EH (cell line): ENCODE measurements at regions not wholly inside any gene's neighbourhood (a gene's known extent, or its start where the extent isn't known, plus 50 kb on each side); places are given as distances from the start of the nearest gene placed in this dataset.
A peak's percentile ranks its signal among the peaks of the same experiment; 100 is the strongest.
"Not testable (repeated sequence)": the region's sequence is repeated elsewhere in the genome, so short reads cannot be mapped to it uniquely, and the experiment has no call there.

Source experiments
- DNase-seq: peaks from one replicate; pipeline ENCODE4 v3.0.0-alpha.2; 2015; ENCODE audit warnings: low read depth

DNA sequence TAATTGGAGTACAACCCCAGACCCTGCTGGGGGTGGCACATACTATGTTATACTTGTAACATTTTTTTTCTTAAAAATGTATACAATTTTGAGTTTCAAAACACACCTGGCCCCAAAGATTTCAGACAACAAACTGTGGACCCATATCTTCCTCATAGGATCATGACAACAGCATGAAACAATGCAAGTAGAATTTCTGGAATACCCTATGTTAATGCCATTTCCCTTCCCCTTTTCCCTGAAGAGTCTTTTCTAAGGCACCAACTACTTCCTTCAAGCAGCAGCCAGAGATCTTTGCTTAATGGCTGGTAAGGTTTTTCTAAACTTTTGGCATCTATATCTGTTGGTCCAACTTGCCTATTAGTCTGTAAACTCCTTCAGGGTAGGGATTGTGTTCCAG is 99.9 kb upstream of the SERBP1 start:
- DNase-seq = no peak

DNA sequence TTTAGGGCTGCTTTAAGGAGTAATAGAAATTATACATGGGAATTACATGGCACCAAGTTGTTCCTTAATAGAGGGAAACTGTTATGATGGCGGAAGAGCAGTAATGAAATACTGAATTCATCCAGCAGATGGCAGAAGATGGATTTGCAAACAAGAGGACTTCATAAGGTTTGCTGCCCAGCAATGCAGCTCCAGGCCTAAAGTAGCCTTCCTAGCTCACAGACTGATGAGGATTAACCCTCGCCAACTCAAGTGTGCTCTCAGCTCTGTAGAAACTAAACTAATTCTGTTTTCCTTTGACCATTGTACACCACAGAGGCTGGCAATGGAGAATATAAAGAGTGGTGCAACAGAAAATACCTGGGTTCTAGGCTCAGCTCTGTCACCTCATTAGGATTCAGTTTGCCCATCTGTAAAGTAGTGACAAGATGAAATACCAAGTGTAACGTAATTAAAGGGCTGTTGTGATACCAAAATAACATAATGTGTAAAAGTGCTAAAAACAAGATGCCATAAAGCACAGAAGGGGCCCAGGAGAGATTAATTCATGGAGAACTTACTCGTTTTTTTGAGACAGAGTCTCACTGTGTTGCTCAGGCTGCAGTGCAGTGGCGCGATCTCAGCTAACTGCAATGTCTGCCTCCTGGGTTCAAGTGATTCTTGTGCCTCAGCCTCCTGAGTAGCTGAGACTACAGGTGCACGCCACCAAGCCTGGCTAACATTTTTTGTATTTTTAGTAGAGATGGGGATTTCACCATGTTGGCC is 102.4 kb upstream of the SERBP1 start:
- DNase-seq = peak; percentile 85

DNA sequence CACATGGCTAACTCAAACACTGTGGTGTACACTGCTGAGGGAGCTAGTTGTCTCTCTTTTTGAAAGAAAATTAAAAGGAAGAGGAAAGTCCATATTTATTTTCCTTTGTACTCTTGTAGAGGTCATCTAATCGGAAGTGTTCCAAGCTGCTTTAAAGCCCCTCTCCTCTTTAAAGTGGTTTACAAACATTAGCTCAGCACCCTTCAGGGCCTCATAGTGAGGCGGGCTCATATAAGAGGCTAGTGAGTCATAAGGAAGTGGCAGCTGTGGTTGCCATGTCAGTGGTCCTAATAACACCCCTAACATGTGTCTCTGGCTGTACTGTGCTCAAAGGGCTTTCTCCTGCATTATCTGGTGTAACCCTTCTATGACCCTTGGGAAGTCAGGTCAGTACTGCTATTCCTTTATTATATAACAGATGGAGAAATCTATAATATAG is 104.4 kb upstream of the SERBP1 start:
- peak; percentile 57 for DNase-seq

DNA sequence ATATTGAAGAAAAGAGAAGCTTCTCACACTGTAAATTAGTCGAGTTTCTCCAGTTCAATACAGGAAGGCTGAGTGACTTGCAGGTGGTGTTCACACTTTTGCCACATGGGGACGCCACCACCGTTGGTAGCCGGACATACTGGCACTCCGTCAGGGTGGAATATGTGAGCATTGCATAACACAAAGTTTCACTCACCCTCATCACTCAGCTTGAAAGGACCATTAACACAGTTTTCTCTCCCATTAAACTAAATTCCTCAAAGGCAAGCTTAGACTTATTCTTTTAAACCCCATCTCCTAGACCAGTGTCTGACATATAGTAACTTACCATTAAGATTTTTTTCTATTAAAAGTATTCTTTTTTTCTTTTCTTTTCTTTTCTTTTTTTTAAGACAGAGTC is 105.3 kb upstream of the SERBP1 start:
- DNase-seq = peak; percentile 86

DNA sequence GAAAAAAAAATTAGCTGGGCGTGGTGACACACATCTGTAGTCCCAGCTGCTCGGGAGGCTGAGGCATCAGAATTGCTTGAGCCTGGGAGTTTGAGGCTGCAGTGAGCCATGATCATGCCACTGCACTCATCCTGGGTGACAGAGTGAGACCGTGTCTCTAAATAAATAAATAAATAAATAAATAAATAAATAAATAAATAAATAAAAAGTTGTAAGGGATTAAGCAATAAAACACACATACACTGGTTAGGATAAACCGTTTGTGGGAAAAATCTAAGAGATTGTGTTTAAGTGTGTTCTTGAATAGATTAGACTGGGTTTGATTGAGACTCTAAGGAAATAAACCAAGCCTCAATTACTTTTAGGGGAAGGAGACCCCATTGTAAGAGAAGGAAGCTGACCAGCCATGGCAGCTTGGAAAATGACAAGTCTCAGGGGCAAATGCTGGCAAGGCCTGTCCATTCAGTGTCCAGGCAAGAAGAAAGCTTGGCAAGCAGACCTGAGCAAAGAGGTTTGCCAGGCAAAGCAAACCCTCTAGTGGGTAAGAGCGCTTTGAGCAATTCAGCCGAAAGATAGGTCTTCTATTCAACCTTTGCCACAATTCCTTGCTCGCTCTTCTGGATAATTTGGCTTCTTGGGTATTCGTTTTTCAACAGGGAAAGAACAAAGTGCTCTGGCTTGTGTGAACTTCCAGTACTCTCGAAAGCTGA is 106.9 kb upstream of the SERBP1 start:
- DNase-seq = no peak

DNA sequence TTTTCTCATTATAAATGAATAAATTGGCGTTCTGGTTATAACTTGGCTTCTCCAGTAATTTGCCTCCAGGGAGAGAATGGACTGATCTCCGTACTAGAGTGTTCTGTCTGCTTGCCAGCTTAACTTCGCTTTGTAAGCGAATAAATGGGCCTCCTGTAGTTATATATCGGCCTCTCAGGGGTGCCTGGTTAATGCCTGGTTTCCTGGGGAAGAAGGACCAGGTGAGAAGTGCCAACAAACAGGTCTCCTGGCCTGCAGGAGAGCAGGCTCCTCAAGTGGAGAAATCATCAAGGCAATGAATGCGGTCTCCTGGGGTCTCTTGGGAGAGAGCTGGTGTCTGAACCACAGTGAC is 107.4 kb upstream of the SERBP1 start:
- no peak for DNase-seq

DNA sequence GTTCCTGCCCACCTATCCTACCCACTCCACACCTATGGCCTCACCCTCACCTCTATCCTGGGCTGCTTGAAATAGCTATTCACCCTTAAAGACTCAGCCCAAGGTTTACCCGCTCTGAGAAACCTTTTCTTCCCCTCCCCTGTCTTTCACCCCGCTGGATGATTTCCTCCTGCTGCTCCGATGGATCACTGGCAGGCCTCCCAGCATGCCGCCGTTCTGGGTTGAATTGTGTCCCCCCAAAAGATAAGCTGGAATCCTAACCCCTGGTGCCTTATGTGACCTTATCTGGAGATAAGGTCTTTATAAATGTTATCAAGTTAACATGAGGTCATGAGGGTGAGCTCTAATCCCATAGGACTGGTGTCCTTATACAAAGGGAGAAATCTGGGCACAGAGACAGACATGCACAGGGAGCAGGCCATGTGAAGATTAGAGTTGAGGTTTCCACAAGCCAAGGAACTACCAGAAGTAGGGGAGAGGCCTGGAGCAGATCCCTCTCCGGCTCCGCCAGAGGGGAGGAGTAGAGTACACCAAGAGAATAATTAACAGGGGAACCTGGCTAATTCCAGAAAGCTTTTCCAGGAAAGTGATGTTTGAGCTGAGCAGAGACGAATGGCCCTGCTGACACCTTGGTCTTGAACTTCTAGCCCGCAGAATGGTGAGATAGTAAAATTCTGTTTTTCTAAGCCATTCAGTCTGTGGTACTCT is 110.0 kb upstream of the SERBP1 start:
- DNase-seq = no peak

DNA sequence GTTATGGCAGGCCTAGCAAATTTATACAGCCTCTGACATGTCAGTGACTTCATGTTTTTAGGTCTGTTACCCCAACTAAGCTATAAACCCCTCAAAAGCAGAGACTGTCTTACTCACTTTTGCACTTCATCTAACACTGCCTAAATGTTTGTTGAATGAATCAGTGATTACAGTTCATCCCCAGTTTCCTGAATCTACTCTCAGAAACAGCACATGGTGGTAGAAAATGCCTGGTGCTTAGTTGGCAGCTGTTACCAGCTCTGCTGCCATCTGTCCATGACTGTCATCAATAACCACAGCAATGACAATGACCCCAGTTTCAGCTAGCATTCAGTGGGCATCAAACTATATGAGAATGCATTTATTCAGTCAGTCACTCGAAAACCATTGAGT is 110.5 kb upstream of the SERBP1 start:
- DNase-seq = peak; percentile 37

DNA sequence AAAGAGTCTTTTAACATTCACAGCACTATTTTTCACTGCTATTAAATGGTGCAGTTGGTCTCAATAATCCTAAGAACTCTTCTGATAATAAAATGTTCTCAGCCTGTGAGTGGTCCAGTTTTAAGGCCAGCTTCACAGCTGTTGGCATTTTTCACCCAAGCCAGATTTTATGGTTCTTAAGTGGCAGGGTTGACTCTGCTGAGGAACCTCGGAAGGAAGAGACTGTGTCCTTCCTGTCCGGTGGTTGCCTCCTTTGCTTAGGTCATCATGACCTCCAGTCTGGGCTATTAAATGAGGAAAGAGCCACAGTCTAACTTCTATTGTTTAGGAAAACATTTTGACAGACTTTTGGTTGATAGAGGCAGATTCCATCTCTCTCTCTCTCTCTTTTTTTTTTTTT is 112.5 kb upstream of the SERBP1 start:
- no peak for DNase-seq

DNA sequence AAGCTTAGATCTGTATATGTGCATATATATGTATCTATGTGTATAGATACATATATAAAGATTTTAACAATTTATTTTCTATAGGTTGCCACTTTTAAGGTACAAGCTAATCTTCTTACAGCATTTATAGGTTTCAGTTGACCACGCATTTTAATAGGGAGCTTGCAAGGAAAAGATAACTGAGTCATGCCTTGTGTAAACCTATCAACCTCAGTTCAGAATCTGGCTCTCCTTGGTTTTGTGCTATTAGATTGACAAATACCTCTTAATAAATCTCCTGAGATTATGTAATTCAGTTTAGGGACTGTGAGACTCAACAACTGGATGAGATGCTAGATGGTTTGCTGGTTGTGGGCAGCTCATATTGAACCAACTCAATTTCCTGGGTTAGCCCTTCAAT is 114.7 kb upstream of the SERBP1 start:
- peak; percentile 13 for DNase-seq

DNA sequence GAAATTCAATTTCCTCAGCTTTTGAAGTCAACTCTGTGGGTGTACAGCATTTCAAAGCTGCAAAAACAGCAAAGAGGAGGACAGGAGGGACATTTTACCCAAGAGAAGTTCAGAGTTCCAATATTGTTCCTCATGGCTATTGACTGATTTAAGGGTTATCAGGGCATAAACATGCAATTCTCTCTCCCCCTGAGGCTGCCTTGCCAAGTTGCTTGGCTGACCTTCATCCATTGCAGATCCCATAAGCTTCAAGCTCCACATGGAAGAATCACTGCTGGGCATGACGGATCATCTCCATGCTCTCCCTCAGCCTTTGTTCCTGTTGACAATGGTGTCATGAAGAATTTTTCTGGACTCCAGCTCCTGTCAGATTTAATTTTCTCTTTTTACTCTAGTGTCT is 115.2 kb upstream of the SERBP1 start:
- no peak for DNase-seq

DNA sequence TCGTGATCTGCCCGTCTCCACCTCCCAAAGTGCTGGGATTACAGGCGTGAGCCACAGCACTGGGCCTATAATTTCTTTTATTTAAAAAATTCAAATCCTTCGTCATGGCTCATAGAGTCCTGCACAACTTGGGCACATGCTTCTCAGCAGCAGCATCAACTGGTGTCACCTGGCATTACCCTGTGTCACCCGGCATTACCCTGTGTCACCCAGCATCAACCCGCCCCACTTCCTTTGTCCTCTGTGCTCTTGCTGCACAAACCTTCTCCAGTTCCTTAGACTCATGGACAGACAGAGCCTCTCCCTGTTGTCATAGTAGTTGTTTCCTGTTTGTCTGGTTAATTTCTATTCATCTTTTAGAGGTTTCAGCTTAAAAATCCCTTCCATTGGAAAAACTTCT is 121.2 kb upstream of the SERBP1 start:
- no peak for DNase-seq

DNA sequence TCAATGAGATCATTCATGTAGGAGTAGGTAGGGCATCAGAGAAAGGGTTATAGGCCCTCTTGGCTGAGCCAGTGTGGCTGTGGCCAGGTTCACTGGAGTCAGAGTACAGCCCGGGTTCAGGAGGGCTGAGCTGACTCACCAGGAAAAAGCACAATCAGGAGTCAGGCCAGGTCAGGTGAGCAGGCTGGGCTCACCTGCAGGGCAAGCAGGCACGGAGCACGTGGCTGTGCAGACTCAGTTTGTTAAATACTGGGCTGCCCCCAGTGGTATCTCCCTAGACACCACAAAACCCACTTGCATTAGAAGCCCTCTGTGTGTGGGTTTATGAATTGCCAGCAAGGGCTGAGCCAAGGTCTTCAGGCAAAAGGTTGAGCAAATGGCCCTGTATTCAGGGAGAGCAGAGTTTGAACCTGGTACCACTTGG is 122.1 kb upstream of the SERBP1 start:
- DNase-seq = no peak

DNA sequence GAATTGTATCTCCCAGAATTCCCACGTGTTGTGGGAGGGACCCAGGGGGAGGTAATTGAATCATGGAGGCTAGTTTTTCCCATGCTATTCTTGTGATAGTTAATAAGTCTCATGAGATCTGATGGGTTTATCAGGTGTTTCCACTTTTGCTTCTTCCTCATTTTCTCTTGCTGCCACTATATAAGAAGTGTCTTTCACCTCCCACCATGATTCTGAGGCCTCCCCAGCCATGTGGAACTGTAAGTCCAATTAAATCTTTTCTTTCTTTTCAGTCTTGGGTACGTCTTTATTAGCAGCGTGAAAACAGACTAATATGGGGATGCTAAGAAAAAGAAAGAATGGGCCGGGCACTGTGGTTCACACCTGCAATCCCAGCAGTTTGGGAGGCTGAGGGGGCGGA is 124.0 kb upstream of the SERBP1 start:
- DNase-seq = not testable (repeated sequence)

DNA sequence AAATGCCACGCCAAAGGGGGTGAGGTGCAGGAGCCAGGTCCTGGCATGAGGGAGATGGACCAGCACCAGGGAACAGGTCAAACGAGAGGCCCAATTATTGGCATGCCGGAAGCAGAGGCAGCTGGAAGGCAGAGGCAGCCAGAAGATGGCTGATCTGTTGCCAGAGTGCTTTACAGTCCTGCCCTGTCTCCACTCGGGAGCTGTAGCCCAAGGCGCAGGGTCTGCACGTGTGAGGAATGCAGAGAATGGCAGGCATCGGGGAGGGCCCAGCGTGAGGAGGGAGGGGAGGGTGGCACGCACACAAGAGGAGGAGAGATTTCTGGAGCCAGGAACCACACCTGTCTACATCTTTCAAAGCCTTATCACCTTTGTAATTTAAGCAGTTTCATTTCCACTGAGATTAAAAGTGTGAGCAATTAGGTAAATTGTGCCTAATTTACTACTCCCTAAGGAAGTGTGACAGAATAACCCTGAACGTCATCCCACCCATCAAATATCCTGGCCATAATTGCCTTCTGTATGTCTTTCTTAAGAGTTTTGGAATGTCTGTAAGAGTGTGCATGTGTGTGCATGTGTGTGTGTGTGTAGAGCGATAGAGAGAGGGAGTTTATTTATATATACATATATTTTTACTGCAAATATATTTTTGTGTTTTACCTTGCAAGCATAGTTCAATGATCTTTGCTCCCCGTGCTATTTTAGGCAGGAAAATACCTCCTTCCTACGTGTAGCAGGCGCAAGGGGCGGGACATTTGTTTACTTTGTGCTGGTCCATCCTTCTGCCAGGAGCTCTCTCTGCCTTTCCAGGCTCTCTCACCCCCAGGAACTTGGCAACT is 125.5 kb upstream of the SERBP1 start:
- no peak for DNase-seq

DNA sequence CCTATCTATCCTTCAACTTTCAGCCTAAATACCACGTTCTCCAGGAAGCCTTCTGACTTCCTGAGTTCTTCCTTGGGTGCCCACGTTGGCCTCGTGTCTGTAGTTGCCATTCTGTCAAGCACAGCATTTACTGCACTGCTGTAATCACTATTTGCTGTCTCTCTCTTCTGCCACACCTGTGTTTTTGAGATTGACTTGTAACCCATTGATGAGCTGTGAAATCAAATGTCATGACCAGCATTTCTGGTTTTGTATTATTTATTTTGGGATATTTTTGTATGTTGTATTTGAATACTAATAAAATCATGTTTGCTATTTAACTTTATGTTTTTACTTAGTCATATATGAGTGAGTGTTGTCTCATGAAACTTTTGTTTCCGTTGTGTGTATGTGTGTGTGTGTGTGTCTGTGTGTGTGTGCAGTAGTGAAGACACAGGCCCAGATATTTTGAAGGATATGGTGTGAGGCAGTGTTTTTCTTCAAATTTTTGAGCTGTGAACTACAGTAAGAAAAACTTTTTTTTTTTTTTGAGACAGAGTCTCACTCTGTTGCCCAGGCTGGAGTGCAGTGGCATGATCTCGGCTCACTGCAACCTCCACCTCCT is 126.2 kb upstream of the SERBP1 start:
- no peak for DNase-seq

DNA sequence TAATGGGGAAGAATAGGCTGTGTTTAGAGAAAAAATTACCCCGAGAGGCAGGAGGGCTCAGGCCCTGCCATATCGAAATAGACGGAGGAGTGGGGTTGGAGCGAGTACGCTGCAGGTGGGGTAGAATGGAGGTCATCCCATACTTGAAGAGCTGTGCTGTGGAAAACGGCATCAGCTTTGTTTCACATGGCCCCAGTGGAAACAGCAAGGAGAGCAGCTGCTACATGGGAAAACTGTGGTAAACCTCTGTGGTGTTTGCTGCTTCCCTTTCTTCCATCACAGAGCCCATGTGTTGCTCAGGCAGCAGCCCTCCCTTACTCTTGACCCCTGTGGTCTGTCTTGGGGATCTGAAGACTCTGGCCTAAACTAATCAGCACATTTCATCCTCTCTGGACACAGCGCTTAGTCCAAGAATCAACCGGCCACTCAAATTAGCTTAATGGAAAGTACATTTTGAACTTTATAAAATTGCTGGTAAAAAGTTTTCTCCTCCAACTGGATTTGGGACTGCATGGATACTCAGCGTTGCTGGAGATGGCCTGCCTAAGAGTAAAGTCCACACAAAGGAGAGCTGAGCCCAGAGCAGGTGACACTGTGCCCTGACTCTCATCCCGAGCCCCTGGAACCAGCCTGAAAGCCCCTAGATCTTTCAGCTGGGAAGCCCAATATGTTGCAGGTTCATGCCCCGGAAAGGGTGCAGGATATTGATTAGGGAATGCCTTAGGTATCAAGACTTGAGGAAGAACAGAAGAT is 127.1 kb upstream of the GADD45A start:
- DNase-seq = no peak

DNA sequence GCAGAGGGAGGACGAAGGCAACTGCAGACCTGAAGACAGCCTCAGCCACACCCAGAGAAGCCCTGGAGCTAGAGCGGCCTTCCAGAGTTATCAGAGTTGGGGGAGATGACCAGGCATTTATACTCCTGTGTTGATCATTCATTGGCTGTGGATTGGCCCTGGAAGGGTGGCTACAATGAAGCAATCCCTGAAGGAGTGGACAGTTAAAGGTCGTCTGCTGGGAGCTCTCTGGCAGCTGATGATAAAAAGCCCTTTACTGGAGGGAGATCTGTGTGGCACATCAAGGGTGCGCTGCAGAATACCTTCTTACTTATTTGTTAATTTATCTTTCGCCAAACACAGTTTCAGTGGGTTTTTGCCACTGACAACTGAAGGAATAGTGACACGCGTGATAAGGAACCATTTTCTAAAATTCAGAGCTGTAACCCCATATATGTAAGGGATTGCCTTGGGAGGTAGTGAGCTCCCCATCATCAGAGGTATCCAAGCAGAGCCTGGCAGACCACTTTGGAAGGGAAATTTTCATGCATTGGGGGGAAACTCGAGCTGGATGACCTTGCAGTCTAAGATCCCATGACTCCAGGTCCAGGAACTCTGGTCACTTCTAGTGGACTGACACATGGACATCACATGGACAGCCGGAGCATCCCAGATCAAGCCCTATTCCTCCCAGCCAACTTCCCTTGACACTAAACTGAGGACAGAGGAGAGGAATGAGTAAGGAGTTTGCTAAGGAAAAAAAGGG is 126.4 kb upstream of the GADD45A start:
- no peak for DNase-seq

DNA sequence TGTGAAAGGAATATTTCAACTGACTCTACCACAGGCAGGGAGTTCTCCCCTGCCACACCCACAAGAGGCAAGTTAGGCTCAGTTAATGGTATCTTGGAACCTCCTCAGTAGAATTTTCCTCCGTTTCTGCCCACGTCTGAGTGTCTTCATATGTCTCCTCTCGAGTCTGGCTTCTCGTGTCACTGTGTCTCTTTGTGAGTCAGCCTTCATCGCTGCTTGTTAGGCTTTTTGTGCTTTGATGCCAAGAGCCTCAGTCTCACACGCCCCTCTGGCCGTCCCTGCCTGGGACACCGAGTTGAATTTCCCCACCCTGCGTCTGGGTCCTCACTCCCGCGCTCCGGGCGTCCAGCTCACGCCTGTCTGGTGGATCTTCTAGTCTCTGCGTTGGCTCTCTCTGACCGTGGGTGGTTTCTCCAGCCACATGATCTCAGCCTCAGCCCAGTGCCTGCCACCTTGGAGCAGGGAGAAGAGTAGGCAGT is 125.7 kb upstream of the GADD45A start:
- DNase-seq = peak; percentile 82

DNA sequence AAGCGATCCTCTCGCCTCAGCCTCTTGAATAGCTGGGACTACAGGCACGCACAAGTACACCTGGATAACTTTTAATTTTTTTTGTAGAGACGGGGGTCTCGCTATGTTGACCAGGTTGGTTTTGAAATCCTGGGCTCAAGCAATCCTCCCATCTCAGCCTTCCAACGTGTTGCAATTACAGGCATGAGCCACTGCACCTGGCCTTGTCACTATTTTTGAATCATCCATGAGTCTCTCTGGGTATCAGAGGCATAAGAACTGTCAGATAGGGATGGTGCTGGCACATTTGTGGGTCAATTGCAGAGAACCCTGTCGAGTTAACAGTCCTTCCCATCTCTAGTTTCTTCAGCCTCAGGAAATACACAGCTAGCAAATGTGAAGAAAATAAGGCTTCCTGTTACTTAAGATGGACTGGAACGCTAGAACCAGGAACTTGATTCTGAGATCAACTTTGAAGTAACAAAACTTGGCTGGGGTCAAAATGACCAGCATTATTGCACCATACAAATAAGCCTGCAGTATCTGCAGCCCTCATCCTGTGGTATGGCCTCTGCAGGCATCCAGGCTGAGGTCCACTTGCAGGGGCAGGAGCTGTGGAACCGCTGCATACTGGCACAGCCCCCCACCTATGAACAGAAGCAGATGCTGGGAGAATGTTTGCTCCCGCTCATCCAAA is 124.3 kb upstream of the GADD45A start:
- DNase-seq = no peak
